Omental fat pad (tissue), 3 donors: ENCODE measurements at regions not wholly inside any gene's neighbourhood (a gene's known extent, or its start where the extent isn't known, plus 50 kb on each side); places are given as distances from the start of the nearest gene placed in this dataset.
"Not testable (repeated sequence)": the region's sequence is repeated elsewhere in the genome, so short reads cannot be mapped to it uniquely, and the experiment has no call there.

Experiments used
- ATAC-seq: fragments of 150-250 bp; one replicate; pipeline ENCODE4 v1.9.1; 2016; ENCODE audit warnings: mild to moderate bottlenecking, moderate library complexity; ENCODE audit not compliant: low FRiP score
- DNase-seq: peaks from one replicate; pipeline ENCODE4 v3.0.0-alpha.2; 2019; ENCODE audit warnings: low spot score
- CTCF ChIP-seq, 3 donors: fragments of 450-650 bp; IDR thresholded peaks; one replicate each; pipeline ENCODE4 v1.5.1; 2016 to 2017; ENCODE audit warnings: antibody characterized with exemption in 3 of 3, mild to moderate bottlenecking in 3 of 3, moderate library complexity in 2 of 3

GRCh38 chr3:109863701-109864100, 526.4 kb upstream of the DPPA4 start:
- no peak for ATAC-seq
- no peak for TF ChIP-seq CTCF (IDR thresholded peaks at IDR 0.05)
- DNase-seq: no peak

- TF ChIP-seq CTCF (IDR thresholded peaks at IDR 0.05): no peak
- DNase-seq: no peak
- no peak for ATAC-seq
Observed at GRCh38 chr3:109864452-109864851, 527.1 kb upstream of the DPPA4 start.

GRCh38 chr3:109869586-109869985, 532.2 kb upstream of the DPPA4 start:
- DNase-seq (no peak), ATAC-seq (no peak)
- TF ChIP-seq CTCF (IDR thresholded peaks at IDR 0.05): no peak

GRCh38 chr3:109874896-109875708, 537.8 kb upstream of the DPPA4 start:
- no peak for ATAC-seq
- TF ChIP-seq CTCF (IDR thresholded peaks at IDR 0.05): no peak

DNA sequence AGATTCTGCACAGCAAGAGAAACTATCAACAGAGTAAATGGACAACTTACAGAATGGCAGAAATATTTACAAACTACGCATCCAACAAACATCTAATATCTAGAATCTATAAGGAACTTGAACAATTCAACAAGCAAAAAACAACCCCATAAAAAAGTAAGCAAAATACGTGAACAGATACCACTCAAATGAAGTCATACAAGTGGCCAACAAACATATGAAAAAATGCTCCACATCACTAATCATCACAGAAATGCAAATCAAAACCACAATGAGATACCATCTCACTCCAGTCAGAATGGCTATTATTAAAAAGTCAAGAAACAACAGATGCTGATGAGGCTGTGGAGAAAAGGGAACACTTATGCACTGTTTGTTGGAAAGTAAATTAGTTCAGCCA, 540.3 kb upstream of the DPPA4 start:
- not testable (repeated sequence) for DNase-seq, ATAC-seq

More at GRCh38 chr3:109874896-109875708, 537.8 kb upstream of the DPPA4 start:
- DNase-seq: no peak

- TF ChIP-seq CTCF (IDR thresholded peaks at IDR 0.05): no peak
- ATAC-seq: no peak
- DNase-seq: no peak
Observed at GRCh38 chr3:109882144-109882543, 544.8 kb upstream of the DPPA4 start.

GRCh38 chr3:109887293-109887692, 549.9 kb upstream of the DPPA4 start:
- DNase-seq (no peak), ATAC-seq (no peak)
- TF ChIP-seq CTCF (IDR thresholded peaks at IDR 0.05): no peak
